GM19397 (cell line): ENCODE measurements at regions not wholly inside any gene's neighbourhood (a gene's known extent, or its start where the extent isn't known, plus 50 kb on each side); places are given as distances from the start of the nearest gene placed in this dataset.
A peak's percentile ranks its signal among the peaks of the same experiment; 100 is the strongest.

ENCODE experiments used
- ATAC-seq: cut with Tn5 transposase; IDR thresholded peaks from one replicate; pipeline ENCODE4 v1.9.1; 2021; ENCODE audit warnings: mild to moderate bottlenecking, moderate library complexity; ENCODE audit not compliant: unreplicated experiment

- ATAC-seq = no peak
These were observed 295.6 kb downstream of the ZEB1 start for GRCh38 chr10:31614611-31615010.

- no peak for ATAC-seq
These were observed 293.1 kb downstream of the ZEB1 start for GRCh38 chr10:31612082-31612481.

GRCh38 chr10:31611161-31611560 is 292.1 kb downstream of the ZEB1 start:
- no peak for ATAC-seq

GRCh38 chr10:31607481-31607880 is 288.5 kb downstream of the ZEB1 start:
- no peak for ATAC-seq

- ATAC-seq = no peak
These were observed 287.8 kb downstream of the ZEB1 start for GRCh38 chr10:31606841-31607240.

GRCh38 chr10:31605861-31606525 is 287.0 kb downstream of the ZEB1 start:
- no peak for ATAC-seq

- ATAC-seq = no peak
These were observed 286.4 kb downstream of the ZEB1 start for GRCh38 chr10:31605426-31605825.

GRCh38 chr10:31604646-31605170 is 285.7 kb downstream of the ZEB1 start:
- ATAC-seq = no peak

- ATAC-seq = no peak
These were observed 285.1 kb downstream of the ZEB1 start for GRCh38 chr10:31604096-31604495.

GRCh38 chr10:31603235-31604087 is 284.4 kb downstream of the ZEB1 start:
- ATAC-seq = peak; percentile 97

GRCh38 chr10:31602541-31603234 is 283.7 kb downstream of the ZEB1 start:
- ATAC-seq = no peak

- no peak for ATAC-seq
These were observed 282.1 kb downstream of the ZEB1 start for GRCh38 chr10:31601136-31601535.

GRCh38 chr10:31599626-31600504 is 280.8 kb downstream of the ZEB1 start:
- no peak for ATAC-seq

GRCh38 chr10:31596765-31597164 is 277.7 kb downstream of the ZEB1 start:
- ATAC-seq = no peak

GRCh38 chr10:31595992-31596391 is 277.0 kb downstream of the ZEB1 start:
- ATAC-seq = no peak

- no peak for ATAC-seq
These were observed 275.4 kb downstream of the ZEB1 start for GRCh38 chr10:31594347-31594873.

- no peak for ATAC-seq
These were observed 274.1 kb downstream of the ZEB1 start for GRCh38 chr10:31593124-31593523.

- no peak for ATAC-seq
These were observed 272.6 kb downstream of the ZEB1 start for GRCh38 chr10:31591569-31591968.

GRCh38 chr10:31590023-31590800 is 271.2 kb downstream of the ZEB1 start:
- ATAC-seq = no peak
